ENCODE measurements at regions not wholly inside any gene's neighbourhood (a gene's known extent, or its start where the extent isn't known, plus 50 kb on each side); places are given as distances from the start of the nearest gene placed in this dataset.

GRCh38 chr3:152550284-152550683 lies 281.6 kb downstream of the MBNL1 start:
- Histone ChIP-seq H3K4me1 (ENCODE audit: insufficient read depth, low read length) (peaks cover 5% of the 10 kb centered on the region), H3K27me3 (ENCODE audit: control insufficient read depth in 1 of 2, insufficient read depth in 2 of 2, low read length in 2 of 2) (no peaks in the 10 kb centered on the region), H3K4me3 (ENCODE audit: low read depth in 1 of 2, low read length in 2 of 2) (no peak overlapping the region), H3K27ac (ENCODE audit: low read depth, low read length) (no peak overlapping the region), H3K9me3 (ENCODE audit: low read length) (no peaks in the 10 kb centered on the region), H3K36me3 (ENCODE audit: insufficient read depth, low read length) (no peaks in the 10 kb centered on the region), H3K9ac (ENCODE audit: low read length) (no peak overlapping the region)

DNA sequence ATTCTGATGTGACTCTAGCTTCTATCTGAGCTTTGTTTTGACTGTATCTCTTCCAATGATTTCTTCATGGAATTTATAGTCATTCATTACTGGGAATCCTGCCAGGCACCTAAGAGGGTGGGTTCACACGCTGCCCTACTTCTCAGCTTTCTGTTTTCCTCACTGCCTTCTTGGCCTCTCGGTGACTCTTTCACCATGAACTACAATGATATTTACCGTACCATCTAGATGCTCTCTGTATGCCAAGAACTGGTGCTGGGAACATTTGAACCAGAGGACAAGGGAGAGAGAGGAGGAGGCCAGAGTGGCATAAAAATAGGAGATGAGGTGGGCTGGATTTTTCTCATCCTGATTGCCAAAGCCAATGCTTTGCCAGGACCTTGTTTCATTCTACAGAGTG lies 280.0 kb upstream of the P2RY1 start:
- H3K4me3 ChIP-seq (ENCODE audit: low read depth in 1 of 2, low read length in 2 of 2): no peak overlapping the region
- no peak overlapping the region for H3K9ac ChIP-seq (ENCODE audit: low read length)
- H3K27ac ChIP-seq (ENCODE audit: low read depth, low read length): no peak overlapping the region
- no peaks in the 10 kb centered on the region for H3K36me3 ChIP-seq (ENCODE audit: insufficient read depth, low read length)
- H3K27me3 ChIP-seq (ENCODE audit: control insufficient read depth in 1 of 2, insufficient read depth in 2 of 2, low read length in 2 of 2): no peaks in the 10 kb centered on the region
- no peaks in the 10 kb centered on the region for H3K9me3 ChIP-seq (ENCODE audit: low read length)
- H3K4me1 ChIP-seq (ENCODE audit: insufficient read depth, low read length): peaks cover 24% of the 10 kb centered on the region

- H3K36me3 ChIP-seq (ENCODE audit: insufficient read depth, low read length): no peaks in the 10 kb centered on the region
- H3K27ac ChIP-seq (ENCODE audit: low read depth, low read length): no peak overlapping the region
- H3K9me3 ChIP-seq (ENCODE audit: low read length): no peaks in the 10 kb centered on the region
- H3K4me3 ChIP-seq (ENCODE audit: low read depth in 1 of 2, low read length in 2 of 2): no peak overlapping the region
- H3K9ac ChIP-seq (ENCODE audit: low read length): no peak overlapping the region
- H3K27me3 ChIP-seq (ENCODE audit: control insufficient read depth in 1 of 2, insufficient read depth in 2 of 2, low read length in 2 of 2): no peaks in the 10 kb centered on the region
- H3K4me1 ChIP-seq (ENCODE audit: insufficient read depth, low read length): peaks cover 24% of the 10 kb centered on the region
Observed at GRCh38 chr3:152555666-152556291, 279.2 kb upstream of the P2RY1 start.

GRCh38 chr3:152556731-152557254 lies 278.1 kb upstream of the P2RY1 start:
- Histone ChIP-seq H3K4me3 (ENCODE audit: low read depth in 1 of 2, low read length in 2 of 2) (no peak overlapping the region), H3K36me3 (ENCODE audit: insufficient read depth, low read length) (no peaks in the 10 kb centered on the region), H3K9me3 (ENCODE audit: low read length) (no peaks in the 10 kb centered on the region), H3K27ac (ENCODE audit: low read depth, low read length) (no peak overlapping the region), H3K4me1 (ENCODE audit: insufficient read depth, low read length) (peaks cover 24% of the 10 kb centered on the region), H3K27me3 (ENCODE audit: control insufficient read depth in 1 of 2, insufficient read depth in 2 of 2, low read length in 2 of 2) (no peaks in the 10 kb centered on the region), H3K9ac (ENCODE audit: low read length) (no peak overlapping the region)

DNA sequence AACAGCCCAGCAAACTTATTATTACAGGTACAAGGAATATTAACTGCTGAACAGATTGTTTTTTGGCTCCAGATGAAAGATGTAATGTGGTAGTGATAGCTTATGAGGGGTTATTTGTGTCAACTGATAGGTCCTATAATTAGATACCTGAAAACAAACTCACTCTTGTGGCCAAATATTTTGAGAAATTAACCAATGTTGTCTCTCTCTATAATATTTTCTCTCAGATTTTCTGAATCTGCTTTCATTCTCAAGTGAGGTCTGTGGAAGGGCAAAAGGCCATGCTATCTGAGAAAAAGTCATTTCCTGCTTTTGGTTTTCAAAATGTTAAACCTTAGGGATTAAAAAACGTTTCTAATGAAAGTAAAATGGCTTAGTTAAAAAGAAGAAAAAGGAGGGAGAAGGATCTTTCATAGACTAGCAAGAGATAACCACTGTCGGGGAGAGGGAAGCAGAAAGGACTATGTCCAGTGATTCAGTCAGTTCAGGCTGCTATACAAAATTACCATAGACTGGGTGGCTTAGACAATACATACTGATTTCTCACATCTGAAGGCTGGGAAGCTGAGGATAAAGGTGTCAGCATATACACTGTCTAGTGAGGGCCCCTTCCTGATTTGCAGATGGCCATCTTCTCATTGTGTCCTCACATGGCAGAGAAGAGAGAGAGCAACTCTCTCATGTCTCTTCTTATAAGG lies 277.5 kb upstream of the P2RY1 start:
- Histone ChIP-seq H3K4me1 (ENCODE audit: insufficient read depth, low read length) (peaks cover 24% of the 10 kb centered on the region), H3K4me3 (ENCODE audit: low read depth in 1 of 2, low read length in 2 of 2) (no peak overlapping the region), H3K36me3 (ENCODE audit: insufficient read depth, low read length) (no peaks in the 10 kb centered on the region), H3K27me3 (ENCODE audit: control insufficient read depth in 1 of 2, insufficient read depth in 2 of 2, low read length in 2 of 2) (no peaks in the 10 kb centered on the region), H3K9me3 (ENCODE audit: low read length) (no peaks in the 10 kb centered on the region), H3K27ac (ENCODE audit: low read depth, low read length) (no peak overlapping the region), H3K9ac (ENCODE audit: low read length) (no peak overlapping the region)

DNA sequence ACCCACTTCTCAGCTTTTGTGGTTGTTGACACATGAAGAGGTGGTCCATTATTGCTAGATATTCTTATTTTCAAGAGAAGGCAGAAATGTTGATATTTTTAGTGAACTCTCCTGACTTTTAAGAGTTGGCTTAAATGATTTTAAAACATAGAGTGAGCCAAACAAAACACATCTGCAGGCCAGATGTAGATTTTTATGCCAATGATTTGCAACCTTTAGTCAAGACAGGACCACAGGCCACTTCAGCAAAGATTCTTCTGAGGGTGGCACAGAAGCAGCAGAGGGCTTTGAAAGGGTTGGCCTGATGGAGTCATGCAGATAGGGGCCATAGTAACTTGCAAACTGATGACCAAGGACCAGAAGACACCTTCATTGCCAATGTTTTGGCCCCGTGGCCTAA lies 276.5 kb upstream of the P2RY1 start:
- H3K4me1 ChIP-seq (ENCODE audit: insufficient read depth, low read length): peaks cover 24% of the 10 kb centered on the region
- H3K27ac ChIP-seq (ENCODE audit: low read depth, low read length): no peak overlapping the region

GRCh38 chr3:152559246-152559645 lies 275.7 kb upstream of the P2RY1 start:
- no peak overlapping the region for H3K4me3 ChIP-seq (ENCODE audit: low read depth in 1 of 2, low read length in 2 of 2)
- H3K4me1 ChIP-seq (ENCODE audit: insufficient read depth, low read length): peaks cover 24% of the 10 kb centered on the region
- no peak overlapping the region for H3K27ac ChIP-seq (ENCODE audit: low read depth, low read length)
- H3K36me3 ChIP-seq (ENCODE audit: insufficient read depth, low read length): no peaks in the 10 kb centered on the region
- no peak overlapping the region for H3K9ac ChIP-seq (ENCODE audit: low read length)
- H3K9me3 ChIP-seq (ENCODE audit: low read length): no peaks in the 10 kb centered on the region
- H3K27me3 ChIP-seq (ENCODE audit: control insufficient read depth in 1 of 2, insufficient read depth in 2 of 2, low read length in 2 of 2): no peaks in the 10 kb centered on the region

More for the DNA sequence above, 276.5 kb upstream of the P2RY1 start:
- no peak overlapping the region for H3K9ac ChIP-seq (ENCODE audit: low read length)
- H3K9me3 ChIP-seq (ENCODE audit: low read length): no peaks in the 10 kb centered on the region
- H3K36me3 ChIP-seq (ENCODE audit: insufficient read depth, low read length): no peaks in the 10 kb centered on the region
- no peak overlapping the region for H3K4me3 ChIP-seq (ENCODE audit: low read depth in 1 of 2, low read length in 2 of 2)
- no peaks in the 10 kb centered on the region for H3K27me3 ChIP-seq (ENCODE audit: control insufficient read depth in 1 of 2, insufficient read depth in 2 of 2, low read length in 2 of 2)

DNA sequence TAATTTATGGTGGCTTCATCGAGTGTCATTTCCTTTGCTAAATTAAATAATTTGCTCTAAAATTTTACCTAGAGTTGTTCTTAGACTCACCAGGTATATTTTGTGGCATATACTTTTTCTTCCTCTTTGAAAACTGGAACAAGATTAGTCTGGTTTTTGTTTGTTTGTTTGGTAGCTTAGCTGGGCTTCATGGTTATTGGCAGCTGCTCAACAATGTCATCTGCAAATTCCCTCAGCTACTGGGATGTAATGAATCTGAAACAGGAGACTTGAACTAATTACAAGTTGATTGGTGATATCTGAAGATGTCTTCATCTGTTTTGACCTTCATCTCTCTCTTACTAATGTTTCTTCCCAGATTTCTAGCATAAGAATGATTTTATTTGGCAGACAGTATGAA lies 270.5 kb upstream of the P2RY1 start:
- H3K27me3 ChIP-seq (ENCODE audit: control insufficient read depth in 1 of 2, insufficient read depth in 2 of 2, low read length in 2 of 2): no peaks in the 10 kb centered on the region
- H3K27ac ChIP-seq (ENCODE audit: low read depth, low read length): no peak overlapping the region
- H3K4me1 ChIP-seq (ENCODE audit: insufficient read depth, low read length): no peaks in the 10 kb centered on the region
- H3K9ac ChIP-seq (ENCODE audit: low read length): no peak overlapping the region
- H3K9me3 ChIP-seq (ENCODE audit: low read length): no peaks in the 10 kb centered on the region
- no peaks in the 10 kb centered on the region for H3K36me3 ChIP-seq (ENCODE audit: insufficient read depth, low read length)
- no peak overlapping the region for H3K4me3 ChIP-seq (ENCODE audit: low read depth in 1 of 2, low read length in 2 of 2)

DNA sequence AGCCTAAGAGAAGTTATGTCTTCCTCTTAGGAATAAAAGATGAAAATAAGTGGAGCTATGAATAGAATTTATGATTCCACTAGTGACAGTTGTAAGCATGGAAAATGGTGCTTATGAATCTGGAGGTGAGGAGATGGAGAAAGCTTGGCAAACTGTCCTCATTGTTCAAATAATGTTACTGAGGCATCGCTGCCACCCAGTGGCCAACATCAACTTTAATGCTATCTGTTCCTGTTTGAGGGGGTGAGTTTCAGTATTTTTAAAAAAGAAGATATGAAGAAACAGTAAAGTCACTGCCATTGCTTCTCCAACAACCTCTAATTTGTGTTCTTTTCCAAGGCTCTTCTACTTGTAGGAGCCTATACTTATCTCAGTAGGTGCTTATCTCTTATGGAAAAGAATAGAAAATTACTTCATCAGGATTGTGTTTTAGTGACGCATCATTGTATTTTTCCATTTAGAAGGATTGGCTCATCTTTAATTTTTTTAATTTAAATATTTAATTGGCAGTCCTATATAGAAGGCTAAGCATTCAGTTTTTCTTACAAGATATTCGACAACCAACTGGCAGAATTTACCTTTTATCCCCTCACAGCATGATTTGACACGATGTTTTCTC lies 260.4 kb upstream of the P2RY1 start:
- H3K36me3 ChIP-seq (ENCODE audit: insufficient read depth, low read length): no peaks in the 10 kb centered on the region
- H3K9ac ChIP-seq (ENCODE audit: low read length): no peak overlapping the region
- H3K4me1 ChIP-seq (ENCODE audit: insufficient read depth, low read length): no peaks in the 10 kb centered on the region
- H3K27me3 ChIP-seq (ENCODE audit: control insufficient read depth in 1 of 2, insufficient read depth in 2 of 2, low read length in 2 of 2): no peaks in the 10 kb centered on the region
- no peak overlapping the region for H3K4me3 ChIP-seq (ENCODE audit: low read depth in 1 of 2, low read length in 2 of 2)
- H3K27ac ChIP-seq (ENCODE audit: low read depth, low read length): no peak overlapping the region
- no peaks in the 10 kb centered on the region for H3K9me3 ChIP-seq (ENCODE audit: low read length)

- Histone ChIP-seq H3K27me3 (ENCODE audit: control insufficient read depth in 1 of 2, insufficient read depth in 2 of 2, low read length in 2 of 2) (no peaks in the 10 kb centered on the region), H3K4me1 (ENCODE audit: insufficient read depth, low read length) (peaks cover 1% of the 10 kb centered on the region), H3K27ac (ENCODE audit: low read depth, low read length) (no peak overlapping the region), H3K9me3 (ENCODE audit: low read length) (no peaks in the 10 kb centered on the region), H3K9ac (ENCODE audit: low read length) (no peak overlapping the region), H3K4me3 (ENCODE audit: low read depth in 1 of 2, low read length in 2 of 2) (no peak overlapping the region), H3K36me3 (ENCODE audit: insufficient read depth, low read length) (no peaks in the 10 kb centered on the region)
Observed at GRCh38 chr3:152578769-152579168, 256.2 kb upstream of the P2RY1 start.

- Histone ChIP-seq H3K9me3 (ENCODE audit: low read length) (no peaks in the 10 kb centered on the region), H3K4me1 (ENCODE audit: insufficient read depth, low read length) (peaks cover 5% of the 10 kb centered on the region), H3K9ac (ENCODE audit: low read length) (no peak overlapping the region), H3K4me3 (ENCODE audit: low read depth in 1 of 2, low read length in 2 of 2) (no peak overlapping the region), H3K27me3 (ENCODE audit: control insufficient read depth in 1 of 2, insufficient read depth in 2 of 2, low read length in 2 of 2) (no peaks in the 10 kb centered on the region), H3K27ac (ENCODE audit: low read depth, low read length) (no peak overlapping the region), H3K36me3 (ENCODE audit: insufficient read depth, low read length) (no peaks in the 10 kb centered on the region)
Observed at GRCh38 chr3:152581951-152582350, 253.0 kb upstream of the P2RY1 start.

Data from muscle layer of colon (tissue), 2 donors.